GM19023 (cell line): ENCODE measurements at regions not wholly inside any gene's neighbourhood (a gene's known extent, or its start where the extent isn't known, plus 50 kb on each side); places are given as distances from the start of the nearest gene placed in this dataset.
"Not testable (repeated sequence)": the region's sequence is repeated elsewhere in the genome, so short reads cannot be mapped to it uniquely, and the experiment has no call there.

Experiments used
- ATAC-seq: cut with Tn5 transposase; IDR thresholded peaks from one replicate; pipeline ENCODE4 v1.9.1; 2021; ENCODE audit warnings: mild to moderate bottlenecking, moderate library complexity; ENCODE audit not compliant: unreplicated experiment

DNA sequence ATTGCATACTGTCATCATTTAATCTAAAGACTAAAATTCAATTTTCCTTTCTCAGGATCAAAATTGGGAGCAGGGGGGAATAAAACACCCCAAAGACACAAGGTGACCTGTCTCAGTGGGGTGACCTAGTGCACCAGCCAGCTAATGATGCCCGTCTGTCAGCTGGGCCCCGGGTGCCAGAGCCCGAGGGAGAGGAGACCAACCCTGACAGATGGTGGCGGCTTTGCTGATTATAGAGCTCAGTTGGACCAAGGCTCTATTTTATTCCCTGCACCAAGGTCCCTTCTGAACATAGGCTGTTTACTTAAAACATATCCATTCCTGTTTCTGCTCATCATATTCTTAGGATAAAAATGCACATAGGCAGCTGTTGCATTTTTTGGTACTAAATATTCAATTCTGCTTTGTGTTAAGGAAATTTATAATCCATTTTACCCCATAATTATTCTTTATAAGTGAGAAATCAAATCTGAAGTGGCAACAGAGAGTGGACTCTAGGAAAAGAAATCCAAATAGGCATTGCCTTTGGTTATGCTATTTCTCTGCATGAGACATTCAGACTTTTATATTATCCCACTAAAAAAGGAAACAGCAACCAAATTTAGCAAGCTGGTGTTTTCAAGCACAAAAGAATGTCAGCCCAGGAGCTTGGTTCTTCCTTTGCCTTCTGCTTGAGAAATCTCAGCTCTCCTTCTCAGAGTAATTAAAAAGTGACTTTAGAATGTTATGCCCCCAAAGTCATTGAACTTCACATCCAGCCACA is 96.8 kb upstream of the IFNG-AS1 start:
- no peak for ATAC-seq

DNA sequence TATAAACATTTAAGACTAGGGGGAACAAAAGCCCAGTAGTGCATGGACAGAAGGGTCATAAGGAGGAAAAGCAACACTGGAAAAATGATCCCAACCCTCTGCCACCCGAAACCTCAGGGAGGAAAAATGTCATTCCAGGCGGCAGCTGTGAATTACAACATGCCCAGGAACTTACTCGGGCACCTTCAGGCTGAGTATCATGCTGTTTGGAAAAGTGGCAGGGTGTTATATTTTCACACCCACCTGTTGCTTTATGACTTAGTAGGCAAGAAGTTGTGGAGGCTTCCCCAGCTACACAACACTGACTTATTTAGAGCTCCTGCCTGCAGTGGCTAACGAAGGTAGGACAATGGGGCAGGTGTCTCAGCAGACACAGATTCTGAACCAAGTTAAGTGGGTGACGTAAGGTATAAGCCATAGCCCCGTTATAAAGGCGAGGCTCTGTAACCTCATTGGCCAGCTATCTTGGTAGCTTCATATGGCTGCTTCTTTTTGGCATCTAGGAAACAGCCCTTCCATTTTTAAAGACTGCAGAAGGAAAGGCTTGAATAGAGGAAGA is 96.1 kb upstream of the IFNG-AS1 start:
- no peak for ATAC-seq

DNA sequence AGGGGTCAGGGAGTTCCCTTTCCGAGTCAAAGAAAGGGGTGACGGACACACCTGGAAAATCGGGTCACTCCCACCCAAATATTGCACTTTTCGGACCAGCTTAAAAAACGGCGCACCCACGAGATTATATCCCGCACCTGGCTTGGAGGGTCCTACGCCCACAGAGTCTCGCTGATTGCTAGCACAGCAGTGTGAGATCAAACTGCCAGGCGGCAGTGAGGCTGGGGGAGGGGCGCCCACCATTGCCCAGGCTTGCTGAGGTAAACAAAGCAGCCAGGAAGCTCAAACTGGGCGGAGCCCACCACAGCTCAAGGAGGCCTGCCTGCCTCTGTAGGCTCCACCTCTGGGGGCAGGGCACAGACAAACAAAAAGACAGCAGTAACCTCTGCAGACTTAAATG is 88.8 kb upstream of the IFNG-AS1 start:
- not testable (repeated sequence) for ATAC-seq

DNA sequence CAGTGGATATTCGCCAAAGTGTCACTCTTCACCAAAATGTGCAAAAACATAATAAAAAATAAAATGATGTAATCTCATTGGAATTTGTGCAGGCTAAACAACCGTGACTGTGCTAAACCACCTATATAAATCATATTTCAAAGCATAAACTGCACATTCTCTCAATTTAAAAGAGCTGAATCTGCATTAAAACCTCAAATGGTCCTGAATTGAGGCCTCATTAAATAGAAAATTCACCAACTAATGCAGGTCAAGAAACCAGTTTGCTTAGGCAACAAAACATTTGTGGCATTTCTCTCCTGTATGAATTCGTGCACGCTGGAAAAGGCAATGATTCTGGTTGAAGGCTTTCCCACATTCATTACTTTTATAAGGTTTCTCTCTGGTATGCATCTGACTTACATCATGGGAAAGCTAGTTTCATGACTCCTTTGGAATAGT is 80.1 kb upstream of the IFNG-AS1 start:
- ATAC-seq: no peak

- ATAC-seq: no peak
Measured at GRCh38 chr12:67909681-67910080, 79.6 kb upstream of the IFNG-AS1 start.

DNA sequence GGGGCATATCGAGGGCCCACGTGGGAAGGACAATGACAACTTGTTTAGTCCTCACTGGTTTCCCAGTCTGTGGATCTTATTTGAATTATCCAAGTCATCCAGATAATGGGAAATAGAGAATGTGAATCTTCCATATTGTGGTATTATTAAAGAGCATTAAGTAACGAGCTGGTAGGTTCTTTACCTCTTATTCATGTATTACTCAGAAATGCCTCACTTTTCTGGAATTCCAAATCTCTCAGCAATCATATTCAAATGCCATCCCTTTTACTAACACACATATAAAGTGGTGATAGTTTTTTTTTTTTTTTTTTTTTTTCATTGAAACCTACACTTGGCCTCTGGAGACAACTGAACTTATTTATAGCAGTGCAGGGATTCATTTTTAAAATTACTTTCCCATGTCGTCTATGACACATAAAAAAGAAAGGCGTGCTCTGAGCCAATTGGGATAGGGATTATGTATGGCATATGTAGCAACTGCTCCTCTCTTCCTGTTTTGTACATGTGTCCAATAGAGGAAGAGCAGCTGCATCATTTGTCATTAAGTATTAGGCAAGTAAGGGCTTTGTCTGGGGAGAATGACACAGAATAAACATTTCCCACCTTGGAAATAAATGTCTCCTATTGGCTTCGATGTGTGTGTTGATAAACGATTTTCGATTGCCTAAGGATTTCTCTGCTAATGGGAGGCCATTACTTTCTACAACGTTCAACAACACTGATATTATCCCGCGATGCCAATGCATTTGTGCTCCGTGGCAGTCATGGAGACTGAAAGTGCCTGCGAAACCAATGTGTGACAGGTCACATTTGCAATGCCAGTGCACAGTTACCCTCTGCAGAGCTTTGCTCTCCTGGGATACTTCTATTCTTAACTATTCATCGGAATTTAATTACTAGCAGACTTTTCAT is 78.6 kb upstream of the IFNG-AS1 start:
- no peak for ATAC-seq

- ATAC-seq: no peak
Measured at GRCh38 chr12:67911275-67911600, 78.0 kb upstream of the IFNG-AS1 start.

GRCh38 chr12:67911789-67912188 is 77.5 kb upstream of the IFNG-AS1 start:
- ATAC-seq: no peak

GRCh38 chr12:67915335-67915851 is 73.9 kb upstream of the IFNG-AS1 start:
- ATAC-seq: no peak

GRCh38 chr12:67916266-67916970 is 72.8 kb upstream of the IFNG-AS1 start:
- no peak for ATAC-seq

- ATAC-seq: no peak
Measured at GRCh38 chr12:67917811-67918210, 71.4 kb upstream of the IFNG-AS1 start.

- ATAC-seq: no peak
Measured at GRCh38 chr12:67918441-67918840, 70.8 kb upstream of the IFNG-AS1 start.

DNA sequence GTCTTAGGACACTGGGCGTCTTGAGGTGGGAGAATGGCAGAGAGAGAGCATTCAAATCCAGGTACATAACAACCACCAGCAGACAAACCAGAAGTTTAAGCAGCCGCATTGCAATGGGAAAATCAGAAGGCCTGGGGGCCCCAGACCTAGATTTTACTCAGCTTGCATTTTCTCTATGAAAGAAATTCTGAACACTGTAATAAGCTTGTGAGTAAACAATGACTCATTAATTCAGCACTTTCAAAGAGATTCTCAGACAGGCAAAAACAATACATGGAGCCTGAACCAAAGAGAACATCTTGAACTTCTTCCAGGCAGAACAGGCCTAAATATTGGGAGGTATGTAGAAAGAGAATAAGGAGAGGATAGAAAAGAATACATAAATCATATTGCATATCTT is 69.8 kb upstream of the IFNG-AS1 start:
- ATAC-seq: no peak

DNA sequence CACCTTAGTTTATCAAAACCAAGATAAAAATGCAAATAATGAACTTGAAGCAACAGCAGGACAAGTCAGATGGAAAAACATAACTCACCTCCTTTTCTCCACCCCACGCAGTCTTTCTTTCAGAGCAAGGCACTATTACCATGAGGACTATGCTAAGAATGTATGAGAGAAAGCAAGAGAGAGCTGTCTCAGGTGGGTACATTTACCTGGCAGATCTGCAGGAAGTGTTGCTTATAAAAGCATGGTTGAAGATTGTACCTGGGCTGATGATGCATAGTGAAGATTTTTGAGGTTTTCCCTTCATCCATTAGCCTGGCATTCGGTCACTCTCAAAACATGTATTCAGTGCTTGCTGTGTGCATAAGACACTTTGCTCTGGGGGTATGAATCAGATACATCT is 68.8 kb upstream of the IFNG-AS1 start:
- ATAC-seq: no peak

DNA sequence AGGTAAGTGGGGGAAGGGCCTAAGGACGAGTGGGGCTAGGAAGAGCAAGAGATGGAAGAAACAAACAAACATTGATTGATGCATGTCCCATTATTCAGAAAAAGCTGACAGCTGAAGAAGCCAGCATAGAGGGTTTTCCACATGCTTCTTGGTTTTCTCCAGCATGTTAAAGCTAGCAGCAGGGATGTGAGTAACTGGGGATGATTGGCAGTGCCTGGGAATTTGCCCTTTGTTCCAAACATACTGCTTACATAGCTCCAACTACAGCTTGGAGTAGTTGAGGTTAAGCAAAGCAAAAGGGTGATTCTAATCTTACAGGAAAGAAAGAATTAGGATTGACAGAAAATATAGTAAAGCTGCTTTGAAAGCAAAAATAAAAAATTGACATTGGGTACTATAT is 68.0 kb upstream of the IFNG-AS1 start:
- no peak for ATAC-seq

GRCh38 chr12:67922245-67922644 is 67.0 kb upstream of the IFNG-AS1 start:
- ATAC-seq: no peak

GRCh38 chr12:67925077-67925476 is 64.2 kb upstream of the IFNG-AS1 start:
- no peak for ATAC-seq

GRCh38 chr12:67925552-67925951 is 63.7 kb upstream of the IFNG-AS1 start:
- no peak for ATAC-seq

DNA sequence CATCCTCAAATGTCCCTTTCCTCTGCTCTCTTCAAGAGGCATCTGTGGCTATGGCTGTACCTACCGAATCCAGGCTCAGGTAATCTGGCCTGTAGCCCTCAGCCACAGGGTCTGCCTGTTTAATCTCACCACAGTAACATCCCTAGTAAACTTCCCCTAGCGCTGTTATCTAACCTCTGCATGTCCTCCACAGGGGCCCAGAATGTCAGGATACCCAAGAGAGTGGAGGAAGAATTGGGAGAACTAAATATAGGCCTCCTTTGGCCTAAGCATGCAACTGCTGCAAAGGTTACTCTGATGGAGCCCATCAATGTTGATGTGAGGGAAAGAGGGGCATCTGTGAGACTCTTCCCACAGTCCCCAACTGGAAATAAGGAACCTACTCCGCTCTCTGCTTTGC is 63.2 kb upstream of the IFNG-AS1 start:
- no peak for ATAC-seq

- ATAC-seq: no peak
Measured at GRCh38 chr12:67927324-67927723, 61.9 kb upstream of the IFNG-AS1 start.

- no peak for ATAC-seq
Measured at GRCh38 chr12:67927815-67928214, 61.4 kb upstream of the IFNG-AS1 start.
